HG03045 (cell line): ENCODE measurements at regions not wholly inside any gene's neighbourhood (a gene's known extent, or its start where the extent isn't known, plus 50 kb on each side); places are given as distances from the start of the nearest gene placed in this dataset.
"Not testable (repeated sequence)": the region's sequence is repeated elsewhere in the genome, so short reads cannot be mapped to it uniquely, and the experiment has no call there.

Experiments used
- ATAC-seq: cut with Tn5 transposase; IDR thresholded peaks from one replicate; pipeline ENCODE4 v1.9.1; 2021; ENCODE audit warnings: mild to moderate bottlenecking, moderate library complexity; ENCODE audit not compliant: unreplicated experiment

- not testable (repeated sequence) for ATAC-seq
Observed at GRCh38 chr12:9450127-9450567, 157.6 kb downstream of the KLRB1 start.

GRCh38 chr12:9449657-9450126 lies 158.0 kb downstream of the KLRB1 start:
- not testable (repeated sequence) for ATAC-seq

- ATAC-seq: no peak
Observed at GRCh38 chr12:9449181-9449580, 158.5 kb downstream of the KLRB1 start.

GRCh38 chr12:9448648-9449047 lies 159.1 kb downstream of the KLRB1 start:
- not testable (repeated sequence) for ATAC-seq

- ATAC-seq: peak; percentile 70
Observed at GRCh38 chr12:9447791-9448614, 159.7 kb downstream of the KLRB1 start.

- peak; percentile 16 for ATAC-seq
Observed at GRCh38 chr12:9446883-9447761, 160.6 kb downstream of the KLRB1 start.

- ATAC-seq: not testable (repeated sequence)
Observed at GRCh38 chr12:9440428-9440827, 167.3 kb downstream of the KLRB1 start.

GRCh38 chr12:9435682-9436081 lies 172.0 kb downstream of the KLRB1 start:
- not testable (repeated sequence) for ATAC-seq

- not testable (repeated sequence) for ATAC-seq
Observed at GRCh38 chr12:9430385-9430784, 177.3 kb downstream of the KLRB1 start.

GRCh38 chr12:9428856-9429255 lies 178.9 kb downstream of the KLRB1 start:
- ATAC-seq: not testable (repeated sequence)

- not testable (repeated sequence) for ATAC-seq
Observed at GRCh38 chr12:9425429-9425828, 182.3 kb downstream of the KLRB1 start.

- ATAC-seq: not testable (repeated sequence)
Observed at GRCh38 chr12:9424175-9424740, 183.5 kb downstream of the KLRB1 start.

GRCh38 chr12:9422689-9423088 lies 185.0 kb downstream of the KLRB1 start:
- ATAC-seq: peak; percentile 48

GRCh38 chr12:9421520-9422086 lies 186.1 kb downstream of the KLRB1 start:
- ATAC-seq: not testable (repeated sequence)

GRCh38 chr12:9420817-9421519 lies 186.7 kb downstream of the KLRB1 start:
- ATAC-seq: not testable (repeated sequence)

GRCh38 chr12:9418669-9419041 lies 189.1 kb downstream of the KLRB1 start:
- not testable (repeated sequence) for ATAC-seq

GRCh38 chr12:9417947-9418668 lies 189.6 kb downstream of the KLRB1 start:
- not testable (repeated sequence) for ATAC-seq

- ATAC-seq: not testable (repeated sequence)
Observed at GRCh38 chr12:9417341-9417740, 190.4 kb downstream of the KLRB1 start.

GRCh38 chr12:9416346-9416745 lies 191.4 kb downstream of the KLRB1 start:
- ATAC-seq: not testable (repeated sequence)
